HG03196 (cell line): ENCODE measurements at regions not wholly inside any gene's neighbourhood (a gene's known extent, or its start where the extent isn't known, plus 50 kb on each side); places are given as distances from the start of the nearest gene placed in this dataset.
"Not testable (repeated sequence)": the region's sequence is repeated elsewhere in the genome, so short reads cannot be mapped to it uniquely, and the experiment has no call there.

Source experiments
- ATAC-seq: cut with Tn5 transposase; IDR thresholded peaks from one replicate; pipeline ENCODE4 v1.9.1; 2021; ENCODE audit not compliant: unreplicated experiment

- ATAC-seq = no peak
Observed at GRCh38 chr6:150734235-150734634, 131.3 kb upstream of the MTHFD1L start.

- ATAC-seq = no peak
Observed at GRCh38 chr6:150735341-150735851, 130.1 kb upstream of the MTHFD1L start.

DNA sequence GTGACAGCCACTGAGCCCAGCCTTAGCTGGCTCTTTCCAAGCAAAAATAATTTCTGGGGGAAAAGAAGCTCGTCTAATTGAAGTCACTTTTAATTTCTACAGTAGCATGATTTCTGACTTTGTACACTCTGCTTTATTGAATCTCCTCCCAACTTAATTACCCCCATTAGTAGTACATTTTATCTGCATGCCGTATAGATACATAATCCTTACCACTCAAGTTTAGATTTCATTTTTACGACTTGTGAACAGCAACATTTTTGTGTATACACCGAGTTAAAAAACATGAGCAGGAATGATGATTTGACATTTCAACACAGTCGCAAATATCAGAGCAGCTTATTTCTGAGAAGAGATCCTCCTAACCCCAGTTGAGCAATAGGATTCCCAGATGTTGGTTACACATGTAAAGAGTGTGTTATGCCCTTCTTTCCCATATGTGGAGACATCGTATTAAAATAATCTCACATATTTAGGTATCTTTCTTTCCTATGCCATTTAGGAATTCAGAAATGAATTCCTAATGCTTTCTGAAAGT, 127.3 kb upstream of the MTHFD1L start:
- ATAC-seq = no peak

DNA sequence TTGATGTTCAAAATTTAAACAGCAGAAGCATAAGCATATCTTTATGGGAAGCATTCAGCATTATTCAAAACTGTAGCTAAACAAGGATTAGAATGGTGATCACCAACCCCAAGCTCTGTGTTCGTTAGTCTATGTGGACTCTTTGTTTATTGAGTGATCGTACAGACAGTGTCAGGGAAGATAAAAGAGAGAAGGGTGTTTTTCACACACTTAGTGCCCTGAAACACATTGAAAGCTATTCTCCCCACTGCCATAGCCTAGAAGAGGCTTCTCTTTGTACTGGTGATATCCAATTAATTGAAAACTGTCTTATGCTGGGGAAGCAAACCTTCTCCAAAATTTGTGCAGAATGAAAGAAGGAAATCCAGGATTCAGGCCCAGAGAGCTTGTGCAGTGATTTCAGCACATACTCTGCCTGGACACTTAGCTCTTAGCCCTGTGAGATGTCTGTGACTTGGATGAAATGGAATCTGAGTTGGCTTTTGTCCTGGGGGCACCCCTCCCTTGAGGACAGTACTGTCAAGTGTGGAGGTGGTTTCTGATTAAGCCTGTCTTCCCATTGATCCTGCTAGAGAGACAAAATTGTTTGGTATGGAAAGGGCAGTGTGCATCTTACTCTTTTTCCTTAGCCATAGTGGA, 125.7 kb upstream of the MTHFD1L start:
- ATAC-seq = no peak

DNA sequence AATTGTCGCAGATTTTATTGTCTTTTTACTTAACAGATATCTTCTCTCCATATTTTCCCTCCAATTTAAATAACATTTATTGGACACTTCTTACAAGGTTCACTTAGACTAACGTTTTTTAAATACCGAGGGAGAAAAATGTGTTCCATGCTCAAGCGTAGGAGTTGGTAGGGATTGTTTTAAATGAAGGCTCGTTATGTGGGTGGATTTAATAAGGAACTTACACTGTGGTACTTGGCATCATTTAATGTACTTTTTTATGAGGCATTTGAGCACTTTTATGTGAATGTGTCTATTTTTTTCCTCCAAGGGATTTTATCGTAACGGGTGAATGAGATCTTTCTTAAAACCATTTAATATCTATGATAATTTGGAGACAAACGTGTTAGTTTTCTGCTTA, 125.0 kb upstream of the MTHFD1L start:
- no peak for ATAC-seq

DNA sequence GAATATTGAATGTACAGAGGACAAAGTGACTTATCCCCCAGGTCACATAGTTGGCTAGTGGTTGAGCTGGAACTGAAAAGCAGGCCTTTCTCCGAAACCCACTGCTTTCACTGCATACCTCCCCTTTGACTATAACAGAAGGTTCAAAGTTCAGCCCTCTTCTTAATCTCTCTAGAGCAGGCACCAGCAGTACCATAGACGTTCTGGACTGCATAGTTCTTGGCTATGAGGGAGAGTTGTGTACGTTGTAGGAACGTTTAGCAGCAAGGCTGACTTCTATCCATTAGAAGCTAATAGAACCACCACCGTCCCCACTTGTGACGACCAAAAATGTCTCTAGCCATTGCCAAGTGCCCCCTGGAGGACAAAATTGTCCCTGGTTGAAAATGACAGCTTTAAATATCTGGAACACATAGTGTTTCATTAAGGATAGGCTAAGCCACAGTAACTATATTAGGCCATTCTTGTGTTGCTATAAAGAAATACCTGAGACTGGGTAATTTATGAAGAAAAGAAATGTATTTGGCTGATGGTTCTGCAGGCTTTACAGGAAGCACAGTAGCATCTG, 123.8 kb upstream of the MTHFD1L start:
- ATAC-seq = no peak

GRCh38 chr6:150744522-150745260, 120.8 kb upstream of the MTHFD1L start:
- no peak for ATAC-seq

GRCh38 chr6:150745896-150746295, 119.6 kb upstream of the MTHFD1L start:
- no peak for ATAC-seq

DNA sequence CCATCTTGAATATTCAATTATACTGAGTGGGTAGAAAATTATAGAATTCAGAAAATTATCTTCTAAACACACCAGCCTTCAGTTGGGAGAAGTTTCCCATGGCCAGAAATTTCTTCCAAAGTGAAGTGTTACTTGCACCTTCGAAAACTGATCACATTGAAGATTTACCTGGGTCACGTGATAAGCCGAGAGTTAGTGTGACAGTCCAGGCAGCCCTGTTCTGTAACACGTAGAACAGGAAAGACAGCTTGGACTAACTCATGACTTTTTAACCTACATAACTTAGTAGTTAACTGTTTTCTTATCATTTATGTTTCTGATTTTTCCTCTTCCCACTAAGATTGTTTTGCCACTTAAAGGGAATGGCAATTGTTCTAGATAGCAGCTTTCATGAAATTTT, 118.3 kb upstream of the MTHFD1L start:
- no peak for ATAC-seq

GRCh38 chr6:150749091-150749670, 116.3 kb upstream of the MTHFD1L start:
- ATAC-seq = no peak

- ATAC-seq = no peak
Observed at GRCh38 chr6:150751296-150751695, 114.2 kb upstream of the MTHFD1L start.

GRCh38 chr6:150752409-150752808, 113.1 kb upstream of the MTHFD1L start:
- no peak for ATAC-seq

DNA sequence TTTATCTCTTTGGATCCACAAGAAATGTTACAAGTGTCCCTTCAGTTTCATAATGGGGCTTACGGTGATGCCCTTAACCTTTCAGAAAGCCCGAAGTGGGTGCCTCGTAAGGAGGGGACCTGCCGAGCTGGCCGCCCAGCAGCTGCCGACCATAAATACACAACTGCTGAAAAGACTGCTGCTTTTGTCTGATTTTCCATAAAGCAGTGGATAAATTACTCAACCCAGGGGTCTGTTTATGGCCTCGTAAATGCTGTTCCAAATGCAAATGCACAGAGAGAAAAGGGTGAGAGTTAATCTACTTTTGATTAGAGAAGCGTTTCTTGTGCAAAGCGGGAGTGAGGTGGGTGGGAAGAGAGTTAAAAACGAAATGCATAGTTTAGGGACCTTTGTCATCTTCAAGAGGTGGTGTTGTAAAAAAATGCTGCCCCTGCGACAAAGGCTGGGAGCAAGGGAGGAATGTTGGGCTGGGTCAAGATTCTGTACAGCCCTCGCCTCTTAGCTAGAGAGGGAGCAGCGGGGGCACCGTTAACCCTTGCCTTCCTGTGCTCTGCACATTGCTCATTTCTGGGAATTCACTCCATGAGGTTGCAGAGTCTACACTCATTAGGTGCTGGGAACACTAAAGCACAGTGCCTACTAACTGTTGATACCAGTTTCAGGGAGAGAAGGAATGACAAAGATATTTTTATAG, 112.0 kb upstream of the MTHFD1L start:
- no peak for ATAC-seq

DNA sequence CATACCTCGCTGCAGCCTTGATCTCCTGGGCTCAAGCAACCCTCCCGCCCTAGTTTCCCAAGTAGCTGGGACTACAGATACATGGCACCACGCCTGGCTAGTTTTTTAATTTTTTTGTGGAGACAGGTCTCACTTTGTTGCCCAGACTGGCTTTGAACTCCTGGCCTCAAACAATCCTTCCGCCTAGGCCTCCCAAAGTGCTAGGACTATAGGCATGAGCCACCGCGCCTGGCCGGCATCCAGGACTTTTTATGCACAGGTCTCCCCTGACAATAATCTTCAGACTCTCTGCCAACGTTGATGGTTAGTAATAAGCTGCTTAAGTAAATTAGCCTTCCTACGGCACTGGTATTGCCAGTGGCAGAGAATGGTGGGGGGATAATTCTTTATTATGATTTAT, 110.5 kb upstream of the MTHFD1L start:
- no peak for ATAC-seq

DNA sequence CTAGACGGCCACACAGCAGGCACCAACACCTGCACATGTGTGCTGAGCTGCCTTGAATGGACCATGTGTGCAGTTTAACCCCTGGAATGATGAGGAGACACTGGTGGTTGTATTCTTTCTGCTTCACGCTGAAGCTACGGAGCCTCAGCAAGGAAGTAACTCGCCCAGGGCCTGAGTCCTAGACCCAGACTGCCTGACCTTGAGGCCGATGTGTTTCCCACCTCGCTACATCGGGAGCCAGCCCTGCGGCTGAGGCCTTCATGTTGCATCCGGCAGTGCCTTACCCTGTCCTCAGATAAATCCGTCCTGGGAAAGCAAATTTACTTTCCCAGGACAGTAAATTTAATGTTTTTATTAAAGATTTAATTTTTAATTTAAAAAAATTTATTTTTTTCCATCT, 110.0 kb upstream of the MTHFD1L start:
- no peak for ATAC-seq

- ATAC-seq = no peak
Observed at GRCh38 chr6:150756173-150756572, 109.3 kb upstream of the MTHFD1L start.

DNA sequence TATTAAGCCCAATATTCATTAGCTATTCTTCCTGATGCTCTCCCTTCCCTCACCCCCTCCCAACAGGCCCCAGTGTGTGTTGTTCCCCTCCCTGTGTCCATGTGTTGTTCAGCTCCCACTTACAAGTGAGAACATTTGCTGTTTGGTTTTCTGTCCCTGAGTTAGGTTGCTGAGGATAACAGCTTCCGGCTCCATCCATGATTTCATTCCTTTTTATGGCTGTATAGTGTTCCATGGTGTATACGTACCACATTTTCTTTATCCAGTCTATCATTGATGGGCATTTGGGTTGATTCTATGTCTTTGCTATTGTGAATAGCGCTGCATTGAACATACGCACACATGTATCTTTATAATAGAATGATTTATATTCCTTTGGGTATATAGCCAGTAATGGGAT, 107.7 kb upstream of the MTHFD1L start:
- not testable (repeated sequence) for ATAC-seq

- ATAC-seq = no peak
Observed at GRCh38 chr6:150759483-150759882, 106.0 kb upstream of the MTHFD1L start.

- no peak for ATAC-seq
Observed at GRCh38 chr6:150761771-150762170, 103.7 kb upstream of the MTHFD1L start.

DNA sequence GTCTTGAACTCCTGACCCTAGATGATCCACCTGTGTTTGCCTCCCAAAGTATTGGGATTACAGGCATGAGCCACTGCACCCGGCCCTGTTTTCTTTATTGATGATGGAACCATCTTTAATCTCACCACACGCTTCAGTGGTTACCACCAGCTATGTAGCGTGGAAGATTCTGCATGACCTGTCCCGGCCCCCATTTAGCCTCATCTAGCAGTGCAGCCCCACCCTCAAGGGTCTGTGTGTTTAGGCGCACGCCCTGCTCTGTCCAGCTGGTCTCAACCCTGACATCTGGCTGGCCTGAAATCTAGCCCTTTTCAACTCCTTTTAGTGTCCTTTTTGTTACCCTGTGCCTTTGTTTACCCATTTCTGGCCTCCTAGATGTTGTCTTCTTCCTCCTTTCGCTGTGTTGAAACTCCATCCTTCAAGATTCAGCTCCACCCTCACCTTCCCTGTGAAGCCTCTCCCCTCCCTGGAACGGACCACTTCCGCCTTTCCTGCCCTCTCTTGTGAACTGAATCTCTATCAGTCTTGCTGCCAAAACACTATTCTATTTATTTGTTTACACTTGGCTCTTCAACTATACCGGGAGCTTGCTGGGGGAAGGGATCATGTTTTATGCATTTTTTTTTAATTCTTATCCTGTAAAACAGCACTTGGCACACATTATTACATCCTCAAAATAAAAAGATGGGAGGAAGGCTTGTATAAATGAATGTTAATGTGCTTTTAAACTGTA, 101.0 kb upstream of the MTHFD1L start:
- ATAC-seq = no peak
